ENCODE measurements at regions not wholly inside any gene's neighbourhood (a gene's known extent, or its start where the extent isn't known, plus 50 kb on each side); places are given as distances from the start of the nearest gene placed in this dataset.
A peak's percentile ranks its signal among the peaks of the same experiment; 100 is the strongest.
"Not testable (repeated sequence)": the region's sequence is repeated elsewhere in the genome, so short reads cannot be mapped to it uniquely, and the experiment has no call there.

- ChIA-PET CTCF (interaction anchor here (1.9 kb wide), 1 partner anchor 208 kb away, joined by 8 read pairs; no protein-coding TSS in a partner anchor), POLR2A (ENCODE audit: unreplicated experiment) (no interaction called here)
- Histone ChIP-seq H4K8ac (ENCODE audit: low read depth in 2 of 2, low read length in 2 of 2) (no peak overlapping the region), H2BK15ac (ENCODE audit: low read depth, low read length) (no peak overlapping the region), H3K23ac (ENCODE audit: low read depth, low read length) (no peak overlapping the region), H3K56ac (ENCODE audit: extremely low read depth, insufficient read depth, low read length) (no peak overlapping the region), H2BK5ac (ENCODE audit: low read depth, low read length, poor library complexity, severe bottlenecking) (no peak overlapping the region), H4K91ac (ENCODE audit: insufficient read depth, low read depth, low read length) (no peak overlapping the region), H3K9me3 (ENCODE audit: control insufficient read depth, insufficient read depth, low read length) (no peaks in the 10 kb centered on the region), H3K4me1 (ENCODE audit: control insufficient read depth, insufficient read depth, low read length) (no peaks in the 10 kb centered on the region), H3K18ac (ENCODE audit: low read depth, low read length) (no peak overlapping the region), H3K4ac (ENCODE audit: low read depth, low read length) (no peak overlapping the region), H2AFZ (replicated peaks; ENCODE audit: low read length, poor library complexity) (no peak overlapping the region), H4K5ac (ENCODE audit: low read depth, low read length) (no peak overlapping the region), H2AK9ac (replicated peaks; ENCODE audit: low read depth, low read length, poor library complexity) (no peak overlapping the region), H2BK120ac (ENCODE audit: low read depth, low read length) (no peak overlapping the region), H4K20me1 (ENCODE audit: insufficient read depth, low read length) (no peaks in the 10 kb centered on the region), H3K79me1 (ENCODE audit: low read depth in 1 of 2, low read length in 2 of 2) (no peaks in the 10 kb centered on the region), H3K14ac (replicated peaks; ENCODE audit: low read depth, low read length) (no peak overlapping the region), H2AK5ac (ENCODE audit: low read depth, low read length) (no peak overlapping the region), H3K4me2 (ENCODE audit: low read depth, low read length) (no peak overlapping the region), H2BK20ac (ENCODE audit: low read depth, low read length) (no peak overlapping the region), H3K36me3 (ENCODE audit: control insufficient read depth, insufficient read depth, low read length) (no peaks in the 10 kb centered on the region), H3K4me3 (ENCODE audit: insufficient read depth, low read depth, low read length) (no peak overlapping the region), H3K9ac (ENCODE audit: low read depth, low read length) (no peak overlapping the region), H3K27ac (ENCODE audit: insufficient read depth, low read length) (no peak overlapping the region), H3K27me3 (ENCODE audit: control insufficient read depth, insufficient read depth, low read length) (no peaks in the 10 kb centered on the region), H3K9me1 (ENCODE audit: insufficient read depth, low read length) (no peaks in the 10 kb centered on the region)
- 0% methylated on average over 2 of the region's 3 CpGs; no CpG with 5 or more reads in 1 of the 2 experiments for WGBS, 2 experiments (ENCODE audit: extremely low coverage in 2 of 2, insufficient read length in 1 of 2)
- no peak for DNase-seq
- TF ChIP-seq, protein P1, sequence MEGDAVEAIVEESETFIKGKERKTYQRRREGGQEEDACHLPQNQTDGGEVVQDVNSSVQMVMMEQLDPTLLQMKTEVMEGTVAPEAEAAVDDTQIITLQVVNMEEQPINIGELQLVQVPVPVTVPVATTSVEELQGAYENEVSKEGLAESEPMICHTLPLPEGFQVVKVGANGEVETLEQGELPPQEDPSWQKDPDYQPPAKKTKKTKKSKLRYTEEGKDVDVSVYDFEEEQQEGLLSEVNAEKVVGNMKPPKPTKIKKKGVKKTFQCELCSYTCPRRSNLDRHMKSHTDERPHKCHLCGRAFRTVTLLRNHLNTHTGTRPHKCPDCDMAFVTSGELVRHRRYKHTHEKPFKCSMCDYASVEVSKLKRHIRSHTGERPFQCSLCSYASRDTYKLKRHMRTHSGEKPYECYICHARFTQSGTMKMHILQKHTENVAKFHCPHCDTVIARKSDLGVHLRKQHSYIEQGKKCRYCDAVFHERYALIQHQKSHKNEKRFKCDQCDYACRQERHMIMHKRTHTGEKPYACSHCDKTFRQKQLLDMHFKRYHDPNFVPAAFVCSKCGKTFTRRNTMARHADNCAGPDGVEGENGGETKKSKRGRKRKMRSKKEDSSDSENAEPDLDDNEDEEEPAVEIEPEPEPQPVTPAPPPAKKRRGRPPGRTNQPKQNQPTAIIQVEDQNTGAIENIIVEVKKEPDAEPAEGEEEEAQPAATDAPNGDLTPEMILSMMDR (conservative IDR thresholded peaks at IDR 0.05; ENCODE audit: low read depth, low read length) = 0 out of 2 replicates have a peak, but pooled peaks have one; percentile 22
- no peak for TF ChIP-seq MAFK (IDR thresholded peaks at IDR 0.05; ENCODE audit: low read depth, low read length)
- ATAC-seq (ENCODE audit: low read depth) = no peak
- intact Hi-C loops (cut with micrococcal nuclease) (loop anchor here (5.0 kb wide), 1 partner anchor 1227 kb away; no protein-coding TSS in a partner anchor), dilution Hi-C loops (cut with HindIII; ENCODE audit: low sequenced_read_pairs, unreplicated experiment) (no loop called here), in situ Hi-C loops (cut with MboI; ENCODE audit: low sequenced_read_pairs) (no loop called here)
- BruUV-seq (replicated peaks) = no TSS peak
These were observed 53.1 kb upstream of the COBL start for GRCh38 chr7:51369746-51370145.

DNA sequence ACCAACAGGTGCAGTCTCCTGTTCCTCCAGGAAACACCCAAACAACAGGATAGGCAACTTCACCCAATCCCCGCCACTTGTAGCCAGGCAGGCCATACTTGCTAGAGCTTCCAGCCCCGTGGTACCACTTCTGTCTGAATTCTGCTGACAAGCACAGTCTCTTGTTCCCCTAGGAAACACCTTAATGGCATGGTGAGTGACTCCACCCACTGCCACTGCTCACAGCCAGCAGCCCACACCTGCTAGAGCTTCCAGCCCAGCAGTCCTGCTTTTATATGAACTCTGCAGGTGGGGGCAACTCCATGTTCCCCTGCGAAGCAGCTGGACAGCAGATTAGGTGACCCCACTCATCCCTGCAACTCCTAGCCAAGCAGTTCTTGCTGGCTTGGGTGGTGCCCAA is 52.6 kb upstream of the COBL start:
- H3K4ac ChIP-seq (ENCODE audit: low read depth, low read length); H3K79me1 ChIP-seq (ENCODE audit: low read depth in 1 of 2, low read length in 2 of 2); dilution Hi-C loops (cut with HindIII; ENCODE audit: low sequenced_read_pairs, unreplicated experiment); DNase-seq; H2BK5ac ChIP-seq (ENCODE audit: low read depth, low read length, poor library complexity, severe bottlenecking); H4K91ac ChIP-seq (ENCODE audit: insufficient read depth, low read depth, low read length); H2AK9ac ChIP-seq (replicated peaks; ENCODE audit: low read depth, low read length, poor library complexity); H3K56ac ChIP-seq (ENCODE audit: extremely low read depth, insufficient read depth, low read length); H3K9me3 ChIP-seq (ENCODE audit: control insufficient read depth, insufficient read depth, low read length); H4K20me1 ChIP-seq (ENCODE audit: insufficient read depth, low read length); H2AK5ac ChIP-seq (ENCODE audit: low read depth, low read length); H4K8ac ChIP-seq (ENCODE audit: low read depth in 2 of 2, low read length in 2 of 2); H2BK120ac ChIP-seq (ENCODE audit: low read depth, low read length); H2BK15ac ChIP-seq (ENCODE audit: low read depth, low read length); H3K14ac ChIP-seq (replicated peaks; ENCODE audit: low read depth, low read length); H3K4me2 ChIP-seq (ENCODE audit: low read depth, low read length); H4K5ac ChIP-seq (ENCODE audit: low read depth, low read length); H2AFZ ChIP-seq (replicated peaks; ENCODE audit: low read length, poor library complexity); BruUV-seq (replicated peaks); H3K18ac ChIP-seq (ENCODE audit: low read depth, low read length); H3K23ac ChIP-seq (ENCODE audit: low read depth, low read length); H3K9me1 ChIP-seq (ENCODE audit: insufficient read depth, low read length); ATAC-seq (ENCODE audit: low read depth); POLR2A ChIA-PET (ENCODE audit: unreplicated experiment); H3K27ac ChIP-seq (ENCODE audit: insufficient read depth, low read length); H3K36me3 ChIP-seq (ENCODE audit: control insufficient read depth, insufficient read depth, low read length); H3K27me3 ChIP-seq (ENCODE audit: control insufficient read depth, insufficient read depth, low read length); H3K4me1 ChIP-seq (ENCODE audit: control insufficient read depth, insufficient read depth, low read length); in situ Hi-C loops (cut with MboI; ENCODE audit: low sequenced_read_pairs); H3K4me3 ChIP-seq (ENCODE audit: insufficient read depth, low read depth, low read length); H3K9ac ChIP-seq (ENCODE audit: low read depth, low read length); H2BK20ac ChIP-seq (ENCODE audit: low read depth, low read length): not testable (repeated sequence)
- no CpG with 5 or more reads among the region's 3 CpGs for WGBS, 2 experiments (ENCODE audit: extremely low coverage in 2 of 2, insufficient read length in 1 of 2)
- CTCF ChIA-PET = interaction anchor here (1.9 kb wide), 1 partner anchor 207 kb away, joined by 8 read pairs; no protein-coding TSS in a partner anchor
- intact Hi-C loops (cut with micrococcal nuclease) = loop anchor here (5.0 kb wide), 1 partner anchor 1227 kb away; no protein-coding TSS in a partner anchor
